Lower leg skin (tissue), 3 donors: ENCODE measurements at regions not wholly inside any gene's neighbourhood (a gene's known extent, or its start where the extent isn't known, plus 50 kb on each side); places are given as distances from the start of the nearest gene placed in this dataset.

Experiments used
- CTCF ChIP-seq, 3 donors: fragments of 450-650 bp; IDR thresholded peaks; one replicate each; pipeline ENCODE4 v1.5.1; 2016; ENCODE audit warnings: antibody characterized with exemption in 3 of 3, mild to moderate bottlenecking in 3 of 3, moderate library complexity in 2 of 3
- POLR2A ChIP-seq, 2 donors: fragments of 450-650 bp; IDR thresholded peaks; one replicate each; pipeline ENCODE4 v1.6.1; 2016 to 2017; ENCODE audit warnings: antibody characterized with exemption in 2 of 2, mild to moderate bottlenecking in 1 of 2, moderate library complexity in 1 of 2

GRCh38 chr5:164518741-164519080 is 1013.3 kb downstream of the MAT2B start:
- TF ChIP-seq CTCF (IDR thresholded peaks at IDR 0.05) (no peak), POLR2A (IDR thresholded peaks at IDR 0.05) (no peak)
